A549 (cell line): ENCODE measurements at regions not wholly inside any gene's neighbourhood (a gene's known extent, or its start where the extent isn't known, plus 50 kb on each side); places are given as distances from the start of the nearest gene placed in this dataset.

Source experiments
- BHLHE40 ChIP-seq: IDR thresholded peaks from 2 replicates; pipeline ENCODE4 v1.6.1; 2012; ENCODE audit warnings: low read depth, low read length, inconsistent platforms
- KDM5A ChIP-seq: fragments of 200-600 bp; sonication (generic); IDR thresholded peaks from 2 replicates; pipeline ENCODE4 v1.6.1; 2016; ENCODE audit warnings: antibody characterized with exemption, mild to moderate bottlenecking
- PHF8 ChIP-seq: fragments of 200-600 bp; sonication (generic); IDR thresholded peaks from 2 replicates; pipeline ENCODE4 v1.6.1; 2016; ENCODE audit warnings: low read depth, mild to moderate bottlenecking, antibody characterized with exemption, moderate library complexity, borderline replicate concordance
- POLR2A ChIP-seq: IDR thresholded peaks from 2 replicates; pipeline ENCODE4 v1.6.1; 2012; ENCODE audit warnings: mild to moderate bottlenecking, low read length
- RAD21 ChIP-seq, 2 experiments: fragments of >200 bp in 1 of 2; sonication (Bioruptor Twin) in 1 of 2; formaldehyde crosslinking in 1 of 2; IDR thresholded peaks in 1 of 2; conservative IDR thresholded peaks in 1 of 2; 2 replicates in 1 of 2; 3 replicates in 1 of 2; pipeline ENCODE4 v1.6.1; 2012 to 2018; ENCODE audit warnings: inconsistent platforms in 1 of 2
- RFX5 ChIP-seq: fragments of 450-650 bp; IDR thresholded peaks from 2 replicates; pipeline ENCODE4 v1.7.1; 2014; ENCODE audit warnings: antibody characterized with exemption, mild to moderate bottlenecking, moderate library complexity
- TF ChIP-seq, protein P1 (sequence below): fragments of 150-350 bp; IDR thresholded peaks from 2 replicates; pipeline ENCODE4 v1.6.1; 2014; ENCODE audit warnings: low read depth, mild to moderate bottlenecking, low read length
- TF ChIP-seq, protein P2 (sequence below): fragments of >200 bp; sonication (Bioruptor Twin); formaldehyde crosslinking; IDR thresholded peaks from 3 replicates; pipeline ENCODE4 v1.5.1; 2016
- TF ChIP-seq, protein P3 (sequence below): fragments of 200-600 bp; sonication (generic); IDR thresholded peaks from 2 replicates; pipeline ENCODE4 v1.6.1; 2016; ENCODE audit warnings: antibody characterized with exemption, mild to moderate bottlenecking, moderate library complexity
- TF ChIP-seq, protein P4 (sequence below): fragments of 450-650 bp; IDR thresholded peaks from 2 replicates; pipeline ENCODE4 v1.6.1; 2014; ENCODE audit warnings: antibody characterized with exemption

DNA sequence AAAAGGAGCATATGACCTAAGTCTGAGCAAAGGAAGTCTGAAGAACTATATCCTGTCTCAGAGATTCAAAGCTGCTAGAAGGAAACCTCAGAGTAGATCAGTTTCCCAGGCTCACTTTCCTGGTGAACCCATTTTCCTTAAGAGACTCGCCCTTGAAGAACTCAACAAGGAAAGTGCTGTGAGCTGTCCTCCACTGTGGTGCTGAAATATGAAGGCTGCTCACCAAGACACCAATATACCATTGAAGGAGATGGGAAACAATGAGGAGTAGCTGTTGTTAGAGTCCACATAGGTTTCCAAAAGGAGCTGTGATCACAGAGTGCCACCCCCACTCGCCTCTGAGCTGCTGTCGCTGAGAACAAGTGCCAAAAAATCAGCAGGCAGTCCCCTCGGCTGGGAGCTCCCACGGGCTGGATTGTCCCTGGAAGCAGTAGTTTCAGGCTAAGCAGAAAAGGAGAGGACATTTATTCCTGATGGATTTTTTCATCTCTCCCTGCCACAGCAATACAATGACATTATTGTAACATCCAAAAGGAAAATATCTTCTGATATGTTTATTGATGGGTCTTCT is 282.1 kb downstream of the RPS29 start:
- TF ChIP-seq, protein P1, sequence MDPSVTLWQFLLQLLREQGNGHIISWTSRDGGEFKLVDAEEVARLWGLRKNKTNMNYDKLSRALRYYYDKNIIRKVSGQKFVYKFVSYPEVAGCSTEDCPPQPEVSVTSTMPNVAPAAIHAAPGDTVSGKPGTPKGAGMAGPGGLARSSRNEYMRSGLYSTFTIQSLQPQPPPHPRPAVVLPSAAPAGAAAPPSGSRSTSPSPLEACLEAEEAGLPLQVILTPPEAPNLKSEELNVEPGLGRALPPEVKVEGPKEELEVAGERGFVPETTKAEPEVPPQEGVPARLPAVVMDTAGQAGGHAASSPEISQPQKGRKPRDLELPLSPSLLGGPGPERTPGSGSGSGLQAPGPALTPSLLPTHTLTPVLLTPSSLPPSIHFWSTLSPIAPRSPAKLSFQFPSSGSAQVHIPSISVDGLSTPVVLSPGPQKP: no peak
- TF ChIP-seq, protein P2, sequence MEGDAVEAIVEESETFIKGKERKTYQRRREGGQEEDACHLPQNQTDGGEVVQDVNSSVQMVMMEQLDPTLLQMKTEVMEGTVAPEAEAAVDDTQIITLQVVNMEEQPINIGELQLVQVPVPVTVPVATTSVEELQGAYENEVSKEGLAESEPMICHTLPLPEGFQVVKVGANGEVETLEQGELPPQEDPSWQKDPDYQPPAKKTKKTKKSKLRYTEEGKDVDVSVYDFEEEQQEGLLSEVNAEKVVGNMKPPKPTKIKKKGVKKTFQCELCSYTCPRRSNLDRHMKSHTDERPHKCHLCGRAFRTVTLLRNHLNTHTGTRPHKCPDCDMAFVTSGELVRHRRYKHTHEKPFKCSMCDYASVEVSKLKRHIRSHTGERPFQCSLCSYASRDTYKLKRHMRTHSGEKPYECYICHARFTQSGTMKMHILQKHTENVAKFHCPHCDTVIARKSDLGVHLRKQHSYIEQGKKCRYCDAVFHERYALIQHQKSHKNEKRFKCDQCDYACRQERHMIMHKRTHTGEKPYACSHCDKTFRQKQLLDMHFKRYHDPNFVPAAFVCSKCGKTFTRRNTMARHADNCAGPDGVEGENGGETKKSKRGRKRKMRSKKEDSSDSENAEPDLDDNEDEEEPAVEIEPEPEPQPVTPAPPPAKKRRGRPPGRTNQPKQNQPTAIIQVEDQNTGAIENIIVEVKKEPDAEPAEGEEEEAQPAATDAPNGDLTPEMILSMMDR: no peak
- TF ChIP-seq BHLHE40 (no peak), POLR2A (no peak), RFX5 (no peak), KDM5A (no peak), RAD21 (conservative IDR thresholded peaks at IDR 0.05 in 1 of 2, IDR thresholded peaks at IDR 0.05 in 1 of 2) (no peak), PHF8 (no peak)
- TF ChIP-seq, protein P3, sequence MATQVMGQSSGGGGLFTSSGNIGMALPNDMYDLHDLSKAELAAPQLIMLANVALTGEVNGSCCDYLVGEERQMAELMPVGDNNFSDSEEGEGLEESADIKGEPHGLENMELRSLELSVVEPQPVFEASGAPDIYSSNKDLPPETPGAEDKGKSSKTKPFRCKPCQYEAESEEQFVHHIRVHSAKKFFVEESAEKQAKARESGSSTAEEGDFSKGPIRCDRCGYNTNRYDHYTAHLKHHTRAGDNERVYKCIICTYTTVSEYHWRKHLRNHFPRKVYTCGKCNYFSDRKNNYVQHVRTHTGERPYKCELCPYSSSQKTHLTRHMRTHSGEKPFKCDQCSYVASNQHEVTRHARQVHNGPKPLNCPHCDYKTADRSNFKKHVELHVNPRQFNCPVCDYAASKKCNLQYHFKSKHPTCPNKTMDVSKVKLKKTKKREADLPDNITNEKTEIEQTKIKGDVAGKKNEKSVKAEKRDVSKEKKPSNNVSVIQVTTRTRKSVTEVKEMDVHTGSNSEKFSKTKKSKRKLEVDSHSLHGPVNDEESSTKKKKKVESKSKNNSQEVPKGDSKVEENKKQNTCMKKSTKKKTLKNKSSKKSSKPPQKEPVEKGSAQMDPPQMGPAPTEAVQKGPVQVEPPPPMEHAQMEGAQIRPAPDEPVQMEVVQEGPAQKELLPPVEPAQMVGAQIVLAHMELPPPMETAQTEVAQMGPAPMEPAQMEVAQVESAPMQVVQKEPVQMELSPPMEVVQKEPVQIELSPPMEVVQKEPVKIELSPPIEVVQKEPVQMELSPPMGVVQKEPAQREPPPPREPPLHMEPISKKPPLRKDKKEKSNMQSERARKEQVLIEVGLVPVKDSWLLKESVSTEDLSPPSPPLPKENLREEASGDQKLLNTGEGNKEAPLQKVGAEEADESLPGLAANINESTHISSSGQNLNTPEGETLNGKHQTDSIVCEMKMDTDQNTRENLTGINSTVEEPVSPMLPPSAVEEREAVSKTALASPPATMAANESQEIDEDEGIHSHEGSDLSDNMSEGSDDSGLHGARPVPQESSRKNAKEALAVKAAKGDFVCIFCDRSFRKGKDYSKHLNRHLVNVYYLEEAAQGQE: peak; percentile 91
- TF ChIP-seq, protein P4, sequence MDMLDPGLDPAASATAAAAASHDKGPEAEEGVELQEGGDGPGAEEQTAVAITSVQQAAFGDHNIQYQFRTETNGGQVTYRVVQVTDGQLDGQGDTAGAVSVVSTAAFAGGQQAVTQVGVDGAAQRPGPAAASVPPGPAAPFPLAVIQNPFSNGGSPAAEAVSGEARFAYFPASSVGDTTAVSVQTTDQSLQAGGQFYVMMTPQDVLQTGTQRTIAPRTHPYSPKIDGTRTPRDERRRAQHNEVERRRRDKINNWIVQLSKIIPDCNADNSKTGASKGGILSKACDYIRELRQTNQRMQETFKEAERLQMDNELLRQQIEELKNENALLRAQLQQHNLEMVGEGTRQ: no peak
